Thyroid gland (tissue), 4 donors: ENCODE measurements at regions not wholly inside any gene's neighbourhood (a gene's known extent, or its start where the extent isn't known, plus 50 kb on each side); places are given as distances from the start of the nearest gene placed in this dataset.

ENCODE experiments used
- DNase-seq, 2 donors: peaks; one replicate each; pipeline ENCODE4 v3.0.0-alpha.2; 2019
- H3K27ac ChIP-seq, 3 donors: fragments of 200-600 bp; sonication (generic); 1 replicate in 2 of 3; 2 replicates in 1 of 3; pipeline ENCODE4 v1.5.1; 2016 to 2019; ENCODE audit warnings: mild to moderate bottlenecking in 1 of 3, moderate library complexity in 1 of 3
- H3K27me3 ChIP-seq: fragments of 200-600 bp; sonication (generic); one replicate; pipeline ENCODE4 v1.5.1; 2019
- H3K36me3 ChIP-seq, 2 donors: fragments of 200-600 bp; sonication (generic); one replicate each; pipeline ENCODE4 v1.5.1; 2016 to 2019
- H3K4me1 ChIP-seq, 2 donors: fragments of 200-600 bp; sonication (generic); one replicate each; pipeline ENCODE4 v1.5.1; 2017 to 2019
- H3K4me3 ChIP-seq, 3 donors: fragments of 200-600 bp; sonication (generic); replicated peaks in 1 of 3; 1 replicate in 2 of 3; 2 replicates in 1 of 3; pipeline ENCODE4 v1.5.1; 2016; ENCODE audit warnings: mild to moderate bottlenecking in 1 of 3
- H3K9me3 ChIP-seq: fragments of 200-600 bp; sonication (generic); one replicate; pipeline ENCODE4 v1.5.1; 2017
- POLR2A ChIP-seq, 2 donors: fragments of 450-650 bp; IDR thresholded peaks; one replicate each; pipeline ENCODE4 v1.6.1; 2017; ENCODE audit warnings: antibody characterized with exemption in 2 of 2, mild to moderate bottlenecking in 2 of 2, moderate library complexity in 1 of 2
- WGBS, 2 donors: methylation state at CpG; one replicate each; pipeline ENCODE4 v1.1.5; 2017; 5-methylcytosine and 5-hydroxymethylcytosine counted together
- intact Hi-C: fragments of 100-400 bp; cut with DNase I; formaldehyde crosslinking; loops from one replicate; pipeline ENCODE4 v1.15.1; 2023
- TF ChIP-seq, protein P1 (sequence below), 6 experiments: fragments of 200-600 bp in 3 of 6; fragments of 450-650 bp in 3 of 6; sonication (generic) in 3 of 6; IDR thresholded peaks; one replicate each; pipeline ENCODE4 v1.5.1; 2016 to 2019; ENCODE audit warnings: antibody characterized with exemption in 6 of 6, mild to moderate bottlenecking in 2 of 6, inconsistent platforms in 1 of 6, moderate library complexity in 1 of 6

DNA sequence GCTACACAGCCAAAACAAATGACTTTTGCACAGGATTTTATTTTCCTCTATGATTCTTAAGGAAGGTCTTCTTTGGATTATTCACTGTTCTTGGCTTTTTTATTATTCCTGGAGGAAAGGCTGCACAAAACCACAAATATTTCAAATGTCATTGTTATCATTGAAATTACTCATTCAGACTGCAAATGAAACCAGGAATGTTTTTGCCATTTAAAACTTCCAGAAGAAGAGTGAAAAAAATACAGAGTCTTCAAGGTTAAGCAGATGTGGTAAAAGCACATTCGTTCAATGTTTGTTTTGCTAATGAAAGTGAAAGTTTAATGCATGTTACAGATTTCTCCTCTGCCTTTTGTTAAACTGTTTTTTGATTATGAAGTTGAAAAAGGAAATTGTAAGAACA, 238.2 kb downstream of the TLE4 start:
- WGBS, 2 donors: 3 to 4% methylated on average over 1 of the region's 1 CpG
- Histone ChIP-seq H3K27me3 (no peaks in the 10 kb centered on the region), H3K4me1 (peaks cover 0 to 6% of the 10 kb centered on the region in 2 donors), H3K27ac (no peak overlapping the region), H3K36me3 (no peaks in the 10 kb centered on the region), H3K9me3 (no peaks in the 10 kb centered on the region), H3K4me3 (no peak overlapping the region)
- DNase-seq: no peak
- TF ChIP-seq POLR2A (IDR thresholded peaks at IDR 0.05): no peak
- TF ChIP-seq, protein P1, sequence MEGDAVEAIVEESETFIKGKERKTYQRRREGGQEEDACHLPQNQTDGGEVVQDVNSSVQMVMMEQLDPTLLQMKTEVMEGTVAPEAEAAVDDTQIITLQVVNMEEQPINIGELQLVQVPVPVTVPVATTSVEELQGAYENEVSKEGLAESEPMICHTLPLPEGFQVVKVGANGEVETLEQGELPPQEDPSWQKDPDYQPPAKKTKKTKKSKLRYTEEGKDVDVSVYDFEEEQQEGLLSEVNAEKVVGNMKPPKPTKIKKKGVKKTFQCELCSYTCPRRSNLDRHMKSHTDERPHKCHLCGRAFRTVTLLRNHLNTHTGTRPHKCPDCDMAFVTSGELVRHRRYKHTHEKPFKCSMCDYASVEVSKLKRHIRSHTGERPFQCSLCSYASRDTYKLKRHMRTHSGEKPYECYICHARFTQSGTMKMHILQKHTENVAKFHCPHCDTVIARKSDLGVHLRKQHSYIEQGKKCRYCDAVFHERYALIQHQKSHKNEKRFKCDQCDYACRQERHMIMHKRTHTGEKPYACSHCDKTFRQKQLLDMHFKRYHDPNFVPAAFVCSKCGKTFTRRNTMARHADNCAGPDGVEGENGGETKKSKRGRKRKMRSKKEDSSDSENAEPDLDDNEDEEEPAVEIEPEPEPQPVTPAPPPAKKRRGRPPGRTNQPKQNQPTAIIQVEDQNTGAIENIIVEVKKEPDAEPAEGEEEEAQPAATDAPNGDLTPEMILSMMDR (IDR thresholded peaks at IDR 0.05): no peak
- intact Hi-C loops: no loop called here

DNA sequence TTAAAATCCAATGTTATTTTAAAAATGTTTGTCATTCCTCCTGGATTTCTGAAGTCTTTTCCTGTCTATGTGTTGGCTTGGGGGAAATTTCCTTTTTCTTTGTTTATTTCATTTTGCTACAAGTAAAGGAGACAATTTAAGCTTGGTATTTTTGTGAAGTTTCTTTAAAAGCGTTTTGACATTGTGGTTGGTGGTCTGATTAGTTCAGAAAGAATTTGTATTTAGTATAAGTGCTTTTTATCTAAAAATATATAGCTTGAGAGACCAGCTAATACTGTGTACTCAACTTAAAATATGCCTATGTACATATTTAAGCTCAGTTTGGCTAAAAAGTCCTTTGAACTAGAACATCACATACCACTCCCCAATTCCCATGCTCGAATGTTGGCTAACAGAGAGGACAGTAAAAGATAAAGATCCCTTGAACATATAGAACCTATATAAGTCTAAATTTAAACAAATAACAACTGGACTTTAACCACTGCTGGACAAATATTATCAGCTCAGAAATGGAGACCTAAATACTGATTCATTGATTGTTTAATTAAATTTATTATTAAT, 237.6 kb downstream of the TLE4 start:
- no peak for DNase-seq
- 88% methylated on average over 2 of the region's 2 CpGs for WGBS, 2 donors
- intact Hi-C loops: no loop called here

DNA sequence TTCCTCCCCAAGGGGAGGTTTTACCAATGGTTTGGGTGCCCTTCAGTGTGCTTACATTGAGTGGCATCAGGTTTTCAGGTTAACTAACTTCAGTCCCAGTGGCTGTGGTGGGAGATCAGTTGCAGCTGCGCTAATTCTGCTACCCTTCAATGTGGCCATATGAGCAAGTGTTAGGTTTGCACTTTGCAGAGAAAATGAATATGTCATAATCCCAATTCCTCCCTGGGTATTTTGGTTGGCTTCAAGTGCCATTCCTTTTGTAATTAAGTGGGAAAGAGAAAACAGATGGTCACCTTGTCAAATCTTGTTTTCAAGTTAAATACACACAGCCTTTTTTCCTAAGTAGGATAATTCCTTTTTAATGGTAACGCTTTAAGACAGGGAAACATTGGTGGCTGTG, 236.2 kb downstream of the TLE4 start:
- WGBS, 2 donors: 48 to 57% methylated on average over 2 of the region's 2 CpGs
- intact Hi-C loops: no loop called here
- no peak for TF ChIP-seq POLR2A (IDR thresholded peaks at IDR 0.05)
- H3K4me3 ChIP-seq: no peak overlapping the region
- no peaks in the 10 kb centered on the region for H3K36me3 ChIP-seq
- no peaks in the 10 kb centered on the region for H3K27me3 ChIP-seq
- no peaks in the 10 kb centered on the region for H3K9me3 ChIP-seq
- H3K4me1 ChIP-seq: peaks cover 0 to 6% of the 10 kb centered on the region in 2 donors
- DNase-seq: no peak
- no peak overlapping the region for H3K27ac ChIP-seq

More for the DNA sequence above, 237.6 kb downstream of the TLE4 start:
- no peaks in the 10 kb centered on the region for H3K9me3 ChIP-seq
- no peaks in the 10 kb centered on the region for H3K27me3 ChIP-seq
- H3K4me1 ChIP-seq: peaks cover 0 to 6% of the 10 kb centered on the region in 2 donors
- H3K36me3 ChIP-seq: no peaks in the 10 kb centered on the region
- no peak overlapping the region for H3K4me3 ChIP-seq
- TF ChIP-seq, protein P1 (IDR thresholded peaks at IDR 0.05): no peak
- TF ChIP-seq POLR2A (IDR thresholded peaks at IDR 0.05): no peak
- H3K27ac ChIP-seq: no peak overlapping the region

DNA sequence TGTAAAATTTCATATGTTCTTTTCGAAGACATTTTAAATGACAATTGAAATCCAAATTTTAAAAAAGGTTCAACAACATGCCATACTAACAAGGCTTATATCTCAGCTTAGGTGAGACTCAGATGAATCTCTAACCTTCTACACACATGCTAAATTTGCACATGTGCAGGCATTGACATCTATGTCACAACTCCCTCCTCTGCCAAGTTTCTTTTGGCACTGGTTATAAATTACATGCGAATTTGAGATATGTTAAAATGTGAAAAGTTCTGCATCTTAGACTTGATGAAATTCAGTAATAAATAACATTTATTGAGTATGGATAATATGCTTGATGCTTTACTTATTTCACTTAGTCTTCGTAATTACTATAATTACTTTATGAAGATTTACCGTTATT, 234.3 kb downstream of the TLE4 start:
- Histone ChIP-seq H3K4me1 (peaks cover 0 to 6% of the 10 kb centered on the region in 2 donors), H3K27me3 (no peaks in the 10 kb centered on the region), H3K36me3 (no peaks in the 10 kb centered on the region), H3K9me3 (no peaks in the 10 kb centered on the region), H3K27ac (no peak overlapping the region), H3K4me3 (no peak overlapping the region)
- intact Hi-C loops: no loop called here
- TF ChIP-seq POLR2A (IDR thresholded peaks at IDR 0.05): no peak
- TF ChIP-seq, protein P1 (IDR thresholded peaks at IDR 0.05): no peak
- no peak for DNase-seq
- WGBS, 2 donors: 90 to 92% methylated on average over 4 of the region's 4 CpGs

DNA sequence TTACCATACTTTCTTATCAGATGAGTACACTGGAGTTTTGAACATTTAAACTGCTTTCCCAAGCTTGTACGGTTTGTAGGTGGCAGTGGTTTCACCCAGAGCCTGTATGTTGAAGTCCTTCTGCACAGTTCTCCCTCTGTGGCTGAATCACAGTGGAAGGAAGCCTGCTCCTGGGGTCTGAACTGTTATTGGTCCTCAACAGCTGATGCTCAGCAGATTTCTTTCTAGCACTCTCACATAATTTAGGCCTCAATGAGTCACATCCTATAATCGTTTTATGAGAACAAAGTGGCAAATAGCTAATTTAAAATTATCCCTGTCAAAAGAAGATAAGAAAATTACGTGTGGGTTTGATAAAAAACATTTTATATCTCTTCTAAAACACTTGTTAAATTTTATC, 229.7 kb downstream of the TLE4 start:
- intact Hi-C loops: no loop called here
- Histone ChIP-seq H3K9me3 (no peaks in the 10 kb centered on the region), H3K36me3 (no peaks in the 10 kb centered on the region), H3K4me3 (no peak overlapping the region), H3K27ac (no peak overlapping the region), H3K4me1 (peaks cover 16 to 18% of the 10 kb centered on the region in 2 donors), H3K27me3 (no peaks in the 10 kb centered on the region)
- DNase-seq: no peak
- no peak for TF ChIP-seq POLR2A (IDR thresholded peaks at IDR 0.05)
- TF ChIP-seq, protein P1 (IDR thresholded peaks at IDR 0.05): no peak
- 84 to 89% methylated on average over 3 of the region's 3 CpGs for WGBS, 2 donors
